ENCODE measurements at regions not wholly inside any gene's neighbourhood (a gene's known extent, or its start where the extent isn't known, plus 50 kb on each side); places are given as distances from the start of the nearest gene placed in this dataset.

DNA sequence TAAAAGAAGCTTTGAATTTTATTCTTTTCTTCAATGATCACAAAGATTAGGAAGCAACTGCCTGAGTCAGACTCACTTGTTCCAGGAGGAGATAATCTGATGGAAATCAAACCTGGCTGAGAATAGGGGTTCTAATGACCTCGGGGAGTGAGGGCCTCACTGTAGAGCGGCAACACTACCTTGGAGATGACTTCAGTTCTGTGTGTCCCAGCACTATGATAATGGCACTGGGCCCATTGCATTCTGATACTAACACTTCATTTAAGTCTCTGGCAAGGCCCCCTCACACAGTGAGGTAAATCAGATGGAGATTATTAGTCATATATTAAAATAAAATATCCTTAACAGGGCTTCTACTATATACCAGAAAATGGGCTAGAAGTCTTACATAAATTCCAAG, 233.3 kb upstream of the EGLN3 start:
- TF ChIP-seq, protein P1, sequence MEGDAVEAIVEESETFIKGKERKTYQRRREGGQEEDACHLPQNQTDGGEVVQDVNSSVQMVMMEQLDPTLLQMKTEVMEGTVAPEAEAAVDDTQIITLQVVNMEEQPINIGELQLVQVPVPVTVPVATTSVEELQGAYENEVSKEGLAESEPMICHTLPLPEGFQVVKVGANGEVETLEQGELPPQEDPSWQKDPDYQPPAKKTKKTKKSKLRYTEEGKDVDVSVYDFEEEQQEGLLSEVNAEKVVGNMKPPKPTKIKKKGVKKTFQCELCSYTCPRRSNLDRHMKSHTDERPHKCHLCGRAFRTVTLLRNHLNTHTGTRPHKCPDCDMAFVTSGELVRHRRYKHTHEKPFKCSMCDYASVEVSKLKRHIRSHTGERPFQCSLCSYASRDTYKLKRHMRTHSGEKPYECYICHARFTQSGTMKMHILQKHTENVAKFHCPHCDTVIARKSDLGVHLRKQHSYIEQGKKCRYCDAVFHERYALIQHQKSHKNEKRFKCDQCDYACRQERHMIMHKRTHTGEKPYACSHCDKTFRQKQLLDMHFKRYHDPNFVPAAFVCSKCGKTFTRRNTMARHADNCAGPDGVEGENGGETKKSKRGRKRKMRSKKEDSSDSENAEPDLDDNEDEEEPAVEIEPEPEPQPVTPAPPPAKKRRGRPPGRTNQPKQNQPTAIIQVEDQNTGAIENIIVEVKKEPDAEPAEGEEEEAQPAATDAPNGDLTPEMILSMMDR (IDR thresholded peaks at IDR 0.05; ENCODE audit: low read depth, low read length, poor library complexity, severe bottlenecking), result no peak
- no peak for TF ChIP-seq EZH2phosphoT487 (IDR thresholded peaks at IDR 0.05; ENCODE audit: borderline replicate concordance, low read length)
